GM21367 (cell line): ENCODE measurements at regions not wholly inside any gene's neighbourhood (a gene's known extent, or its start where the extent isn't known, plus 50 kb on each side); places are given as distances from the start of the nearest gene placed in this dataset.

Experiments used
- ATAC-seq: cut with Tn5 transposase; IDR thresholded peaks from one replicate; pipeline ENCODE4 v1.9.1; 2021; ENCODE audit not compliant: unreplicated experiment

GRCh38 chrX:9311421-9312160 is 153.3 kb upstream of the TBL1X start:
- no peak for ATAC-seq

GRCh38 chrX:9312922-9313867 is 151.7 kb upstream of the TBL1X start:
- peak; percentile 65 for ATAC-seq

- ATAC-seq, result no peak
Measured at GRCh38 chrX:9315086-9315485, 149.8 kb upstream of the TBL1X start.

- no peak for ATAC-seq
Measured at GRCh38 chrX:9316096-9316495, 148.8 kb upstream of the TBL1X start.

GRCh38 chrX:9317176-9317575 is 147.7 kb upstream of the TBL1X start:
- no peak for ATAC-seq

GRCh38 chrX:9318213-9318612 is 146.6 kb upstream of the TBL1X start:
- ATAC-seq, result no peak

- no peak for ATAC-seq
Measured at GRCh38 chrX:9318766-9319165, 146.1 kb upstream of the TBL1X start.

- ATAC-seq, result no peak
Measured at GRCh38 chrX:9320940-9321339, 143.9 kb upstream of the TBL1X start.

GRCh38 chrX:9324676-9325075 is 140.2 kb upstream of the TBL1X start:
- no peak for ATAC-seq

GRCh38 chrX:9326369-9326768 is 138.5 kb upstream of the TBL1X start:
- ATAC-seq, result no peak

GRCh38 chrX:9327086-9327746 is 137.6 kb upstream of the TBL1X start:
- no peak for ATAC-seq

- ATAC-seq, result no peak
Measured at GRCh38 chrX:9327747-9328145, 137.1 kb upstream of the TBL1X start.

GRCh38 chrX:9329056-9329455 is 135.8 kb upstream of the TBL1X start:
- no peak for ATAC-seq

GRCh38 chrX:9330249-9330982 is 134.4 kb upstream of the TBL1X start:
- ATAC-seq, result no peak

GRCh38 chrX:9333873-9334560 is 130.8 kb upstream of the TBL1X start:
- no peak for ATAC-seq

- ATAC-seq, result no peak
Measured at GRCh38 chrX:9335251-9335650, 129.6 kb upstream of the TBL1X start.

- no peak for ATAC-seq
Measured at GRCh38 chrX:9336456-9336855, 128.4 kb upstream of the TBL1X start.

- no peak for ATAC-seq
Measured at GRCh38 chrX:9337046-9337445, 127.8 kb upstream of the TBL1X start.

GRCh38 chrX:9338986-9339385 is 125.9 kb upstream of the TBL1X start:
- ATAC-seq, result no peak
